ENCODE measurements at regions not wholly inside any gene's neighbourhood (a gene's known extent, or its start where the extent isn't known, plus 50 kb on each side); places are given as distances from the start of the nearest gene placed in this dataset.
"Not testable (repeated sequence)": the region's sequence is repeated elsewhere in the genome, so short reads cannot be mapped to it uniquely, and the experiment has no call there.

- TF ChIP-seq CTCF (IDR thresholded peaks at IDR 0.05; ENCODE audit: low read length); EZH2 (IDR thresholded peaks at IDR 0.05; ENCODE audit: borderline replicate concordance, low read length): not testable (repeated sequence)
Observed at GRCh38 chr13:25017176-25017575, 78.8 kb upstream of the PABPC3 start.
